Calu3 (cell line): ENCODE measurements at regions not wholly inside any gene's neighbourhood (a gene's known extent, or its start where the extent isn't known, plus 50 kb on each side); places are given as distances from the start of the nearest gene placed in this dataset.

ENCODE experiments used
- BruUV-seq: library from RNA; stranded (reverse); fragments of 400-500 nt; replicated peaks from 2 replicates; lab custom pipeline; 2021; lab: Mats Ljungman, UMichigan
- CTCF ChIA-PET: fragments of 300-600 bp; sonication (Branson Sonifier 250); formaldehyde crosslinking; loops from one replicate; lab custom pipeline; 2022; ENCODE audit warnings: antibody characterized with exemption; lab: Charles Lee
- DNase-seq: peaks from one replicate; pipeline ENCODE4 v3.0.0; 2022
- H3K27ac Mint-ChIP-seq: one replicate; pipeline ENCODE4 v1.8.0; 2022; ENCODE audit warnings: mixed read lengths; ENCODE audit not compliant: unreplicated experiment
- H3K27me3 Mint-ChIP-seq: one replicate; pipeline ENCODE4 v1.8.0; 2022; ENCODE audit warnings: mixed read lengths; ENCODE audit not compliant: unreplicated experiment
- H3K36me3 Mint-ChIP-seq: one replicate; pipeline ENCODE4 v1.8.0; 2022; ENCODE audit warnings: mild to moderate bottlenecking, moderate library complexity, mixed read lengths; ENCODE audit not compliant: insufficient read depth, unreplicated experiment
- H3K4me1 Mint-ChIP-seq: one replicate; pipeline ENCODE4 v1.8.0; 2022; ENCODE audit warnings: mild to moderate bottlenecking, low read depth, mixed read lengths; ENCODE audit not compliant: unreplicated experiment
- H3K4me3 Mint-ChIP-seq: one replicate; pipeline ENCODE4 v1.8.0; 2022; ENCODE audit warnings: mild to moderate bottlenecking, low read depth, moderate library complexity, mixed read lengths; ENCODE audit not compliant: unreplicated experiment
- H3K9me3 Mint-ChIP-seq: one replicate; pipeline ENCODE4 v1.8.0; 2022; ENCODE audit warnings: low read depth, mixed read lengths; ENCODE audit not compliant: unreplicated experiment
- intact Hi-C: fragments of 100-400 bp; cut with micrococcal nuclease; formaldehyde crosslinking; loops from one replicate; pipeline ENCODE4 v1.10.0; 2022; ENCODE audit not compliant: unreplicated experiment
- TF ChIP-seq, protein P1 (sequence below): fragments of 200-600 bp; IDR thresholded peaks from one replicate; pipeline ENCODE4 v1.8.0; 2022; ENCODE audit warnings: antibody characterized with exemption; ENCODE audit not compliant: unreplicated experiment

DNA sequence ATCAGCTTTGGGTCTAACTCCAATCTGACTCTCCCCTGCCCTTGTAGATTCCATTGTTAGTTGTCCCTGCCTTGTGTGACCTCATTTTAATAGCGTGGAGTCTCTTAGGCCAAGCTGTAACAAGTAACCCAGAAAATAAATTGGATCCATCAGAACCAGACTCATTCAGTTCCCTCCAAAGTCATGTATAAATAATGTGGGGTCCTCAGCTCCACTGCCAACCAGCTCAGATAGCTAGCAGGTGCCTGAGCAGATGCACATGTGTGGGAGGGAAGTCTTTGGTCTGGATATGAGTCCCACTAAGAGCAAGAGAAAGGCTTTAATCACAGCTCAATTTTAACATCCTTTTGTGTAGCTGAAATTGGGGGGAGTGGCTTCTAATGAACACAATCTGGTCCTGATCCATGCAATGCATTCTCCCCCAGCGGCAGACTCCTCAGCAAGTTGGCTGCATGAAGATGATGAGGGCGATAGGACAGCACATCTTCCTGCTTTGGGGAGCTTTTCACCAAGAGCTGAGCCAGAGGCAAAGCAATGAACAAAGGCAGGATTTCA, 151.6 kb downstream of the ABCC12 start:
- Mint-ChIP-seq H3K27me3 (peaks cover 61% of the 10 kb centered on the region), H3K27ac (no peak overlapping the region), H3K36me3 (no peaks in the 10 kb centered on the region), H3K9me3 (peaks cover 3% of the 10 kb centered on the region), H3K4me3 (no peak overlapping the region), H3K4me1 (no peaks in the 10 kb centered on the region)
- DNase-seq = no peak
- no TSS peak for BruUV-seq
- CTCF ChIA-PET = no interaction called here
- TF ChIP-seq, protein P1, sequence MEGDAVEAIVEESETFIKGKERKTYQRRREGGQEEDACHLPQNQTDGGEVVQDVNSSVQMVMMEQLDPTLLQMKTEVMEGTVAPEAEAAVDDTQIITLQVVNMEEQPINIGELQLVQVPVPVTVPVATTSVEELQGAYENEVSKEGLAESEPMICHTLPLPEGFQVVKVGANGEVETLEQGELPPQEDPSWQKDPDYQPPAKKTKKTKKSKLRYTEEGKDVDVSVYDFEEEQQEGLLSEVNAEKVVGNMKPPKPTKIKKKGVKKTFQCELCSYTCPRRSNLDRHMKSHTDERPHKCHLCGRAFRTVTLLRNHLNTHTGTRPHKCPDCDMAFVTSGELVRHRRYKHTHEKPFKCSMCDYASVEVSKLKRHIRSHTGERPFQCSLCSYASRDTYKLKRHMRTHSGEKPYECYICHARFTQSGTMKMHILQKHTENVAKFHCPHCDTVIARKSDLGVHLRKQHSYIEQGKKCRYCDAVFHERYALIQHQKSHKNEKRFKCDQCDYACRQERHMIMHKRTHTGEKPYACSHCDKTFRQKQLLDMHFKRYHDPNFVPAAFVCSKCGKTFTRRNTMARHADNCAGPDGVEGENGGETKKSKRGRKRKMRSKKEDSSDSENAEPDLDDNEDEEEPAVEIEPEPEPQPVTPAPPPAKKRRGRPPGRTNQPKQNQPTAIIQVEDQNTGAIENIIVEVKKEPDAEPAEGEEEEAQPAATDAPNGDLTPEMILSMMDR = no peak
- intact Hi-C loops = no loop called here

DNA sequence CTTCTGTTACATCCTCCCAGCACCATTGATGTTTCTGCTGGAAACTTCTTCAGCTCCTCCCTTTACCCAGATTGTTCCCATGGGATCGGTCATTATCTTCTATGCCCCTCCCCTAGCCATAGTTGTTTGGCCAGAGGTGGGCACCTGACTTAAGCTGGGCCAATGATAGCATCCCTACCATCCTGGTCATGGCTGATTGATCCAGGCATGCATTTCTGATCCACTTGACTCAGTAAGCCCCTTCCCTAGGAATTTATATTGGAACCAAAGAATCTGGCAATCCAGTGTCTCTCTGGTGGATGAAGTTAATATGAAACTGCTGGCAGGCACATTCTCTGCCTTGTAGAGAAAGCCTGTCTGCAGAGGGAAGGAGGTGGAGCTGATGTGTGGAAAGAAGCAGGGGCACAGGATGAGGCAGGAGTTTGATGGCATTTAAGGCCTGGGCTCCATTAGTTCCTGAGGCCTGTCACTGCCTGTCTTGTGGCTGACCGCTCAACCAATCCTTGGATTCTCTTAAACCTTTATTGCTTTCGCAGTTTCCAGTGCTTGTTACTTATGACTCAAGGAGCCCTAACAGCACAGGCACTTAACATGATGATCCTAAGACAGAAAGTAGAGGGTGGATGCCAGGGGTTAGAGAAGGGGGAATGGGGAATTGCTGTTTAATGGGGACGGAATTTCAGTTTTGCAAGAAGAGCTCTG, 152.4 kb downstream of the ABCC12 start:
- no peak overlapping the region for H3K4me3 Mint-ChIP-seq
- intact Hi-C loops = no loop called here
- TF ChIP-seq, protein P1 = no peak
- no peaks in the 10 kb centered on the region for H3K36me3 Mint-ChIP-seq
- peaks cover 61% of the 10 kb centered on the region for H3K27me3 Mint-ChIP-seq
- peaks cover 3% of the 10 kb centered on the region for H3K9me3 Mint-ChIP-seq
- no peak overlapping the region for H3K27ac Mint-ChIP-seq
- DNase-seq = no peak
- BruUV-seq = no TSS peak
- CTCF ChIA-PET = no interaction called here
- H3K4me1 Mint-ChIP-seq = no peaks in the 10 kb centered on the region

DNA sequence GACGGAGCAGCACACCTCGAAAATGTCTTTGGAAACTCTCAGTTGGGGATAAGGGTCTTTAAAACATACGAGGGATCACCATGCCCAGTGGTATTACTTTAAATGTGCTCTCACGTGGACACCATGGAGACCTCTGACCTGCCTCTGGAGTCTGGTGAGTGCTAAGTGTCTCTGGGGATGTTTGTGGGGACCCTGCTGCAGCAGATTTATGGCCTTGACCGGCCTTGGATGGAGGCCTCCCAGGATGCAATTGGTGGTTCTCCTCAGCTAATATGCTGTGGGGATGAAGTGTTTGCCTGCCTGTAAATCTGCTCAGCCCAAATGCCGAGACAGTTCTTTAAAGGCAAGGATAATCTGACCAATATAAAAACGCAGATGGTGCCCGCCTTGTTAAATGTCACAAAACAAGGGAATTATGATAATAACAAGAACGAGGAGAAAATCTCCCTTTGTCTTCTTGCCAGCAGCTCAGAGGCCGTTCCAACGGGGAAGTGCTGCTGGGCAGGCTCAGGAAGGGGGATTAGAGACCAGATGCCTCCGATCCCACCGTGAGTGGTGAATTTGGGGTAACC, 154.4 kb downstream of the ABCC12 start:
- TF ChIP-seq, protein P1 = no peak
- H3K27me3 Mint-ChIP-seq = peaks cover 61% of the 10 kb centered on the region
- CTCF ChIA-PET = no interaction called here
- no peak overlapping the region for H3K4me3 Mint-ChIP-seq
- H3K36me3 Mint-ChIP-seq = no peaks in the 10 kb centered on the region
- intact Hi-C loops = no loop called here
- no peak overlapping the region for H3K27ac Mint-ChIP-seq
- H3K4me1 Mint-ChIP-seq = no peaks in the 10 kb centered on the region
- H3K9me3 Mint-ChIP-seq = peaks cover 1% of the 10 kb centered on the region
- BruUV-seq = no TSS peak
- DNase-seq = no peak

DNA sequence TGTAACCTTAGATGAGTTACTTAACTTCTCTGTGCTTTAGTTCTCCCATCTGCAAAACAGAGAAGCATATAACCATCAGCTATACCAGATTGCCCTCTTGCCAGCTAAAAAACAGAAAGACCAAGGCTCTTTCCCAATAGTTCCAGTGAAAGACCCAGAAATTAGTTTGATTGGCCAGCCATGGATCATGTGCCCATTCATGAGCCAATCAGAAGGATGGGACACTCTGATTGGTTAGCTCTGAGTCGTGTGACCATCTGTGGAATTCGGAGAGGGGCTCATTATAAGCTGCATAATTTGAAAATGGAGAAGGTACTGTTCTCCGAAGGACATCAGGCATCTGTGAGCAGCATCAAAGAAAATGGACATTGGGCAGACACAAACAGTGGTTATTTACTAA, 155.2 kb downstream of the ABCC12 start:
- Mint-ChIP-seq H3K9me3 (no peaks in the 10 kb centered on the region), H3K4me3 (no peak overlapping the region), H3K36me3 (no peaks in the 10 kb centered on the region), H3K27me3 (peaks cover 55% of the 10 kb centered on the region), H3K27ac (no peak overlapping the region), H3K4me1 (no peaks in the 10 kb centered on the region)
- intact Hi-C loops = no loop called here
- CTCF ChIA-PET = interaction anchor here (0.7 kb wide), 1 partner anchor 884 kb away, joined by 4 read pairs; no protein-coding TSS in a partner anchor
- TF ChIP-seq, protein P1 = no peak
- BruUV-seq = no TSS peak
- no peak for DNase-seq
